Caco-2 (cell line): ENCODE measurements at regions not wholly inside any gene's neighbourhood (a gene's known extent, or its start where the extent isn't known, plus 50 kb on each side); places are given as distances from the start of the nearest gene placed in this dataset.

ENCODE experiments used
- BruUV-seq: library from RNA; stranded (reverse); fragments of 400-500 nt; replicated peaks from 2 replicates; lab custom pipeline; 2021; lab: Mats Ljungman, UMichigan
- CTCF ChIA-PET: fragments of 300-600 bp; sonication (Branson Sonifier 250); formaldehyde crosslinking; loops from one replicate; lab custom pipeline; 2022; ENCODE audit warnings: antibody characterized with exemption; lab: Charles Lee
- POLR2A ChIA-PET: fragments of 300-600 bp; sonication (Branson Sonifier 250); formaldehyde crosslinking; loops from one replicate; lab custom pipeline; 2022; ENCODE audit warnings: antibody characterized with exemption; lab: Charles Lee
- DNase-seq, 2 experiments: peaks; one replicate each; pipeline versions ENCODE4 v3.0.0 to v3.0.0-alpha.2; 2020 to 2022
- H3K27me3 ChIP-seq: replicated peaks from 2 replicates; pipeline ENCODE4 v1.6.0; 2011; ENCODE audit warnings: low read length; ENCODE audit not compliant: control insufficient read depth, insufficient read depth
- H3K36me3 ChIP-seq: 2 replicates; pipeline ENCODE4 v1.5.1; 2011; ENCODE audit warnings: low read length; ENCODE audit not compliant: control insufficient read depth, insufficient read depth
- H3K4me1 ChIP-seq: fragments of 250-450 bp; sonication (Bioruptor Pico); 2 replicates; pipeline ENCODE4 v1.5.1; 2020; ENCODE audit warnings: mild to moderate bottlenecking
- H3K4me3 ChIP-seq: 2 replicates; pipeline ENCODE4 v1.5.1; 2011; ENCODE audit warnings: low read depth, mild to moderate bottlenecking, control low read depth, low read length
- H3K9me3 ChIP-seq: fragments of 250-450 bp; sonication (Bioruptor Pico); 2 replicates; pipeline ENCODE4 v1.5.1; 2020; ENCODE audit warnings: mild to moderate bottlenecking, moderate library complexity
- H3K27ac Mint-ChIP-seq: one replicate; pipeline ENCODE4 v1.8.0; 2022; ENCODE audit warnings: mixed read lengths; ENCODE audit not compliant: unreplicated experiment
- H3K27me3 Mint-ChIP-seq: one replicate; pipeline ENCODE4 v1.8.0; 2022; ENCODE audit warnings: mixed read lengths; ENCODE audit not compliant: insufficient read depth, unreplicated experiment
- H3K36me3 Mint-ChIP-seq: one replicate; pipeline ENCODE4 v1.8.0; 2022; ENCODE audit warnings: mild to moderate bottlenecking, mixed read lengths; ENCODE audit not compliant: insufficient read depth, unreplicated experiment
- H3K4me1 Mint-ChIP-seq: one replicate; pipeline ENCODE4 v1.8.0; 2022; ENCODE audit warnings: low read depth, mixed read lengths; ENCODE audit not compliant: unreplicated experiment
- H3K4me3 Mint-ChIP-seq: one replicate; pipeline ENCODE4 v1.8.0; 2022; ENCODE audit warnings: mild to moderate bottlenecking, moderate library complexity, mixed read lengths; ENCODE audit not compliant: unreplicated experiment
- H3K9me3 Mint-ChIP-seq: one replicate; pipeline ENCODE4 v1.8.0; 2022; ENCODE audit warnings: mixed read lengths; ENCODE audit not compliant: unreplicated experiment
- intact Hi-C: fragments of 100-400 bp; cut with micrococcal nuclease; formaldehyde crosslinking; loops from one replicate; pipeline ENCODE4 v1.10.0; 2022; ENCODE audit not compliant: unreplicated experiment
- TF ChIP-seq, protein P1 (sequence below), 2 experiments: fragments of 200-600 bp in 1 of 2; IDR thresholded peaks; 1 replicate in 1 of 2; 2 replicates in 1 of 2; pipeline versions ENCODE4 v1.5.1 to v1.8.0; 2011 to 2022; ENCODE audit warnings: antibody characterized with exemption in 1 of 2, control low read depth in 1 of 2, inconsistent platforms in 1 of 2, low read depth in 1 of 2, low read length in 1 of 2, mild to moderate bottlenecking in 1 of 2, moderate library complexity in 1 of 2; ENCODE audit not compliant: insufficient read depth in 1 of 2, severe bottlenecking in 1 of 2, unreplicated experiment in 1 of 2

DNA sequence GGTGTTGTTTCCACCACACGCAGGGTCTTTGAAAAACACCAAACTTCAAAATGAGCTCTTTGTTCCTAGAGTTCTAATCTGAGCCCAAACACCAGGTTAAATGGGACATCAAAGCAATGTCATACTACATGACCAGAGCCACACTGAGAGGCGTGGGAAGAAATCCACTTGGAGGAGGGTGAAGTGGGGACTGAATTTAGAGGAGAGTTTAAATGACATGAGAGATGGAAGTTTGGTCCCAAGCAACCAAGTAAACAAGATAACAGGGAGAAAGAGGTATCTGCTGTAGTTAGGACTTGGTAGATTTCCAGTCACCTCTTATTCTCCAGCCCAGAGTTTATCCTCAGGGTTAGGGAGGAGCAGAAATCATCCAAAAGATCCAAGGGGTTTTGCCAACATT, 290.9 kb upstream of the FAM78B start:
- CTCF ChIA-PET, result no interaction called here
- no peak for DNase-seq

DNA sequence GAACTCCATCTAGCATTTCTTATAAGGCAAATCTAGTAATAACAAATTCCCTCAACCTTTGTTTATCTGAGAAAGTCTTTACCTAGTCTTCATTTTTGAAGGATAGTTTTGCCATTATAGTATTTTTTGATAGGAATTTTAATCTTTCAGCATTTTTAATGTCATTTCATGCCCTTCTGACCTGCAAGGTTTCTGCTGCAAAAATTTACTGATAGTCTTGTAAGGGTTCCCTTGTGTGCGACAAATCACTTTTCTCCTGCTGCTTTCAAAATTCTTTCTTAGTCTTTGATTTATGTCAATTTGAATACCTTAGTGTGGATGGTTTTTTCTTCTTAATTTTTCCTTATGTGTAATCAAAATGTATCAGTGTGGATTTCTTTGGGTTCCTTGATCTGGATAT, 297.5 kb upstream of the FAM78B start:
- Mint-ChIP-seq H3K27me3 (no peaks in the 10 kb centered on the region), H3K4me3 (no peak overlapping the region), H3K9me3 (peaks cover 13% of the 10 kb centered on the region), H3K36me3 (no peaks in the 10 kb centered on the region), H3K4me1 (no peaks in the 10 kb centered on the region), H3K27ac (no peak overlapping the region)
- Histone ChIP-seq H3K4me1 (no peaks in the 10 kb centered on the region), H3K36me3 (no peaks in the 10 kb centered on the region), H3K4me3 (no peak overlapping the region), H3K27me3 (no peaks in the 10 kb centered on the region), H3K9me3 (no peaks in the 10 kb centered on the region)
- intact Hi-C loops, result no loop called here
- DNase-seq, result no peak
- ChIA-PET CTCF (no interaction called here), POLR2A (no interaction called here)
- BruUV-seq, result no TSS peak
- TF ChIP-seq, protein P1, sequence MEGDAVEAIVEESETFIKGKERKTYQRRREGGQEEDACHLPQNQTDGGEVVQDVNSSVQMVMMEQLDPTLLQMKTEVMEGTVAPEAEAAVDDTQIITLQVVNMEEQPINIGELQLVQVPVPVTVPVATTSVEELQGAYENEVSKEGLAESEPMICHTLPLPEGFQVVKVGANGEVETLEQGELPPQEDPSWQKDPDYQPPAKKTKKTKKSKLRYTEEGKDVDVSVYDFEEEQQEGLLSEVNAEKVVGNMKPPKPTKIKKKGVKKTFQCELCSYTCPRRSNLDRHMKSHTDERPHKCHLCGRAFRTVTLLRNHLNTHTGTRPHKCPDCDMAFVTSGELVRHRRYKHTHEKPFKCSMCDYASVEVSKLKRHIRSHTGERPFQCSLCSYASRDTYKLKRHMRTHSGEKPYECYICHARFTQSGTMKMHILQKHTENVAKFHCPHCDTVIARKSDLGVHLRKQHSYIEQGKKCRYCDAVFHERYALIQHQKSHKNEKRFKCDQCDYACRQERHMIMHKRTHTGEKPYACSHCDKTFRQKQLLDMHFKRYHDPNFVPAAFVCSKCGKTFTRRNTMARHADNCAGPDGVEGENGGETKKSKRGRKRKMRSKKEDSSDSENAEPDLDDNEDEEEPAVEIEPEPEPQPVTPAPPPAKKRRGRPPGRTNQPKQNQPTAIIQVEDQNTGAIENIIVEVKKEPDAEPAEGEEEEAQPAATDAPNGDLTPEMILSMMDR (IDR thresholded peaks at IDR 0.05; ENCODE audit: insufficient read depth in 1 of 2, low read depth in 1 of 2, low read length in 1 of 2, severe bottlenecking in 1 of 2, unreplicated experiment in 1 of 2), result no peak

More for the DNA sequence above, 290.9 kb upstream of the FAM78B start:
- Mint-ChIP-seq H3K9me3 (no peaks in the 10 kb centered on the region), H3K27ac (no peak overlapping the region), H3K27me3 (no peaks in the 10 kb centered on the region), H3K4me3 (no peak overlapping the region), H3K36me3 (no peaks in the 10 kb centered on the region), H3K4me1 (no peaks in the 10 kb centered on the region)
- intact Hi-C loops, result no loop called here
- TF ChIP-seq, protein P1 (IDR thresholded peaks at IDR 0.05; ENCODE audit: insufficient read depth in 1 of 2, low read depth in 1 of 2, low read length in 1 of 2, severe bottlenecking in 1 of 2, unreplicated experiment in 1 of 2), result no peak
- BruUV-seq, result no TSS peak
- H3K4me3 ChIP-seq, result no peak overlapping the region
- H3K27me3 ChIP-seq, result no peaks in the 10 kb centered on the region
- H3K4me1 ChIP-seq, result no peaks in the 10 kb centered on the region
- no peaks in the 10 kb centered on the region for H3K9me3 ChIP-seq
- H3K36me3 ChIP-seq, result no peaks in the 10 kb centered on the region
- POLR2A ChIA-PET, result no interaction called here

DNA sequence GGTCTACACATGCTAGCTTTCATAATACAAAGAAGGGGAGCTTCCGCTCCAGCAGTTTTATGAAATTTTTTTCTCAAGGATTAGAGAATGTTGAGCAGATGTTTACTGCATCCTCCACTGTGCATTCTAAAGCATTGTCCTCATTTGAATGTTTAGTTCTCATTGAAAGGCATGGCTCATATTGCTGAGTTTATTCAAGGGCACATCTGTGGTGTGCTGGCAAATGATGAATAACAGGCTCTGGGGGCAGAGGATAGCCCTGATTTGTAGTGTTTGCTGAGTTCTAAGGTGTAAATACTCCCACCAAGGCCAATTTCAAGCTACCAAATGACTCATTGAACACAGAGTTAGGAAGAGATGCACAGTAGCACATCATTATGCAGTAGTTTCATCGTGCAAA, 303.2 kb upstream of the FAM78B start:
- H3K27me3 ChIP-seq, result no peaks in the 10 kb centered on the region
- Mint-ChIP-seq H3K27ac (no peak overlapping the region), H3K4me1 (no peaks in the 10 kb centered on the region), H3K9me3 (peaks cover 6% of the 10 kb centered on the region), H3K27me3 (no peaks in the 10 kb centered on the region), H3K36me3 (no peaks in the 10 kb centered on the region), H3K4me3 (no peak overlapping the region)
- no peaks in the 10 kb centered on the region for H3K9me3 ChIP-seq
- POLR2A ChIA-PET, result no interaction called here
- H3K4me1 ChIP-seq, result 0 out of 2 replicates have a peak, but pooled peaks cover 5% of the 10 kb centered on the region
- H3K36me3 ChIP-seq, result no peaks in the 10 kb centered on the region
- BruUV-seq, result no TSS peak
- TF ChIP-seq, protein P1 (IDR thresholded peaks at IDR 0.05; ENCODE audit: insufficient read depth in 1 of 2, low read depth in 1 of 2, low read length in 1 of 2, severe bottlenecking in 1 of 2, unreplicated experiment in 1 of 2), result no peak
- intact Hi-C loops, result loop anchor here (10.0 kb wide), 1 partner anchor 755 kb away; no protein-coding TSS in a partner anchor
- no peak for DNase-seq
- H3K4me3 ChIP-seq, result no peak overlapping the region
- CTCF ChIA-PET, result no interaction called here
